ENCODE measurements at regions not wholly inside any gene's neighbourhood (a gene's known extent, or its start where the extent isn't known, plus 50 kb on each side); places are given as distances from the start of the nearest gene placed in this dataset.
"Not testable (repeated sequence)": the region's sequence is repeated elsewhere in the genome, so short reads cannot be mapped to it uniquely, and the experiment has no call there.

DNA sequence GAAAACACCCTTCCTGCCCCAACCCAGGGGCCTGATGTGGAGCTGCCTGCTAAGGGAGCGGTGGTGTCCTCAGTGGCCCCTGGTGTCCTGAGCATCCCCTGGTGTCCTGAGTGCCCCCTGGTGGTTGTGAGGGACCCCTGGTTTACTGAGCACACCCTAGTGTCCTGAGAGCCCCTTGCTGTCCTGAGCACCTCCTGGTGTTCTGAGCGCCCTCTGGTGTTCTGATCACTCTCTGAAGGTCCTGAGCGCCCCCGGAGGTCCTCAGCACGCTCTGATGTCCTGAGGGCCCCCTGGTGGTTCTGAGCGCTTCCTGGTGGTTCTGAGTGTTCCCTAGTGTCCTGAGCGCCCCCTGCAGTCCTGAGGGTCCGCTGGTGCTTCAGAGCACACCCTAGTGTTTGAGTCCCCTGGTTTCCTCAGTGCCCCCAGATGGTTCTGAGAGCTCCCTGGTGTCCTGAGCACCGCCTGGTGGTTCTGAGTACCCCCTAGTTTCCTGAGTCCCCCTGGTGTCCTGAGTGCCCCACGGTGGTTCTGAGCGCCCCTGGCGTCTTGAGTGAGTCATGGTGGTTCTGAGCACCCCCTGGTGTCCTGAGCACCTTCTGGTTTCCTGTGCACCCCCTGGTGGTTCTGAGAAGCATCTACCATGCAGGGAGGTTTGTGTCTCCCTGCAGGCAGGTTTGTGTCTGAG lies 1004.2 kb downstream of the TMEM121 start:
- DNase-seq (ENCODE audit: low read depth): no peak

DNA sequence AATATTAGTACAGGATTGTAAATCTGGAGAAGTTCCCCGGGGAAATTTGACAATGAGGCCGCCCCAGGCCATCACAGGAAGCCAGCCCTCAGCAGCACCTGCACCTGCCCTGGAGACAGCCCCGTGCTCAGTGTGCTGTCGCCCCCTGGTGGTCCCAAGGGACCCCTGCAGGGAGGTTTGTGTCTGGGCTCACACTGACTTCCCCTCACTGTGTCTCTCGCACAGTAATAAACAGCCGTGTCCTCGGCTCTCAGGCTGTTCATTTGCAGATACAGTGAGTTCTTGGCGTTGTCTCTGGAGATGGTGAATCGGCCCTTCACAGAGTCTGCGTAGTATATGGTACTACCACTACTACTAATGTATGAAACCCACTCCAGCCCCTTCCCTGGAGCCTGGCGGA lies 1011.2 kb downstream of the TMEM121 start:
- not testable (repeated sequence) for DNase-seq (ENCODE audit: low read depth)

DNA sequence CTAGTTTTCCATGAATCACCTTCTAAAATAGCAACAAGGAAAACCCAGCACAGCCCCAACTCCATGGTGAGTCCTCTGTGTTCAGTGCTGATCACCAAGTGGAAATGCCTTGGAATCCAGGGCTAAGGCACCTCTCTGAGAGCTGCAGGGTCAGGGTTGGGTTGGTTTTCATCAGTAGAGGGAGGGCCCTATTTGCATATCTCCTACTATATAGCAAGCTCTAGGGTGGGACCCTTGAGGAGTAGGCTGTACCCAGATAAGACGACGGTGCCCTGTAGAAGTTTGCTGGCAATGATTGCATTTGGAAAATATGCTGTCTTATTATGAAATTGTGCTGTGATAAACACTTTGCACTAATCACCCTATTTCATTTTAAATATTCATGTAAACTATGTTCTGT lies 1011.8 kb downstream of the TMEM121 start:
- DNase-seq (ENCODE audit: low read depth): no peak

DNA sequence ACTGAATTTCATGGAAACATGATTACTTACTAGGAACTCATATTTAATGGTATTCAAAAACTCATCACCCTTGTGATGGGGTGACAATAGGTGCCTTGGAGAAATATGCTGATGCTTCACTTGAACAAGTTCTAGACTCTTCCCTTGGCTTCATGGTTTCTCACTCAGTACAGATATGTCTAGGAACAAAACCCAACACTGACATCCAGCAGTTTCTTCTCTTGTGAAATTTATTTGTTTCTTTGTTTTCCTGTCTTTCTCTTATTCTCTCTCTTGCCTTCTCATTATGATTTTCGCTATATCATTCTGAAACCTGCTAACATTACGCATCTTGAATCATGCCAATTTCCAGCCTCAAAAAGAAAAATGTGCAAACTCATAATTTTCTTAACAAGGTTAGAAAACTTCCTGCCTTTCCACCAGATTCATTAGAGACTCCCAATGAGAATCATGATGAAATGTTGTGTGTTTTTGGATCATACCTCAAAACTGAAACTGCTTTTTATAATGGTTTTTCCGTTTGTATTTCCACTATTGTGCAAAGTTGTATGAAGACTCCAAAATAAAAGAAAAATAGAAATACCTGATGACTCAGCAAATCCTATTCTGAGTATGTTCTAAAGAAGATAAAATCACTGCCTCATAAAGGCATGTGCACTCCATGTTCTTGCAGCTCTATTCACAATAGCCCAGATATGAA lies 1021.5 kb downstream of the TMEM121 start:
- DNase-seq (ENCODE audit: low read depth): no peak

DNA sequence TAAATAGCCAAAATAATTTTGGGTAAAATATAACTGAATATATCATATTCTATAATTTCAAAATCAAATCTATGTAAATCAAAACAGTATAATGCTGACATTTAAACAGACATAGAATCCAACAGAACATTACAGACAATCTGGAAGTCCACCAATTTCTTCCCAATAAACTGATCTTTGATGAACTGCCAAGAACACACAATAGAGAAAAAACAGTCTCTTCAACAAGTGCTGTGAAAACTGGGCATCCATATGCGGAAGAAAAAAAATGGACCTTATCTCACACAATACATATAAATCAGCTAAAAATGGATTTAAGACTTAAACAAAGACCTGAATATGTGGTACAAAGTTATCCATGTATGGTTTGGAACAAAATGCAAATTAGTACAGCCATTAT lies 1022.7 kb downstream of the TMEM121 start:
- DNase-seq (ENCODE audit: low read depth): no peak

DNA sequence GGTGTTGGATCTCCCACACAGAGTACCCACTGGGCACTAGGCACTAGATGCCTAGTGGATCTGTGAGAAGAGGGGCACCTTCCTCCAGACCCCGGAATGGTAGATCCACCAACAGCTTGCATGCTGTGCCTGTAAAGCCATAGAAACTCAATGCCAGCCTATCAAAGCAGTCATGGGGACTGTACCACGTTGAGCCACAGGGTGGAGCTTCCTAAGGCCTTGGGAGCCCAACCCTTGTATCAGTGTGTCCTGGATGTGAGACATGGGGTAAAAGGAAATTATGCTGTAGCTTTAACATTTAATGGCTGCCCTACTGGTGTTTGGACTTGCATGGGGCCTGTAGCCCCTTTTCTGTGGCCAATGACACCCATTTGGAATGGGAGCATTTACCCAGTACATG lies 1024.9 kb downstream of the TMEM121 start:
- DNase-seq (ENCODE audit: low read depth): no peak

DNA sequence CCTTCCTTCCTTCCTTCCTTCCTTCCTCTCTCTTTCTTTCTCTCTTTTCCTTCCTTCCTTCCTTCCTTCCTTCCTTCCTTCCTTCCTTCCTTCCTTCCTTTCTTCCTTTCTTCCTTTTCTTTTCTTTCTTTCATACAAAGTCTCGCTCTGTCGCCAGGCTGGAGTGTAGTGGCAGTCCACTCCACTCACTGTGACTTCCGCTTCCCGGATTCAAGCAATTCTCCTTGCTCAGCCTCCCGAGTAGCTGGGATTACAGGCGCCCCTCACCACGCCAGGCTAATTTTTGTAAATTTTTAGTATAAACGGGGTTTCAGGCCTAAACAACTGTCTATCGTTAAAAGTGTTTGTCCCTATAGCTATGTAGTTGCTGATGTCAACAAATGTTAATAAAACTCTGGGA lies 1029.8 kb downstream of the TMEM121 start:
- DNase-seq (ENCODE audit: low read depth): not testable (repeated sequence)

DNA sequence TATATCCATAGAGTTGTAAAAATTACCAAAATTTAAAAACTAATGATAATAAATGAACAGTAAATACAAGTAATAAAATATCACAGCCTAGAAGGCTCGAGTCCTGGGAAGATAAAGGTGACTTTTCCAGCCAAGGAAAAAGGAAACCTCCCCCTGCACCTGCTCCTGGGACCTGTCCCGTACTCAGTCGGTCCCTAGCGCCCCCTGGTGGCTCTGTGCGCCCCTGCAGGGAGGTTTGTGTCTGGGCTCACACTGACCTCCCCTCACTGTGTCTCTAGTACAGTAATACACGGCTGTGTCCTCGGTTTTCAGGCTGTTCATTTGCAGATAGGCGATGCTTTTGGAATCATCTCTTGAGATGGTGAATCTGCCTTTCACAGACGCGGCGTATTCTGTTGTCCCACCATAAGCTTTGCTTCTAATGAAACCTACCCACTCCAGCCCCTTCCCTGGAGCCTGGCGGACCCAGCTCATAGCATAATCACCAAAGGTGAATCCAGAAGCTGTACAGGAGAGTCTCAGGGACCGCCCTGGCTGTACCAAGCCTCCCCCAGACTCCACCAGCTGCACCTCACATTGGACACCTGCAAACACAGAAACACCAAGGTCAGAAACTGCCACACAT lies 1030.4 kb downstream of the TMEM121 start:
- DNase-seq (ENCODE audit: low read depth): peak; percentile 6

DNA sequence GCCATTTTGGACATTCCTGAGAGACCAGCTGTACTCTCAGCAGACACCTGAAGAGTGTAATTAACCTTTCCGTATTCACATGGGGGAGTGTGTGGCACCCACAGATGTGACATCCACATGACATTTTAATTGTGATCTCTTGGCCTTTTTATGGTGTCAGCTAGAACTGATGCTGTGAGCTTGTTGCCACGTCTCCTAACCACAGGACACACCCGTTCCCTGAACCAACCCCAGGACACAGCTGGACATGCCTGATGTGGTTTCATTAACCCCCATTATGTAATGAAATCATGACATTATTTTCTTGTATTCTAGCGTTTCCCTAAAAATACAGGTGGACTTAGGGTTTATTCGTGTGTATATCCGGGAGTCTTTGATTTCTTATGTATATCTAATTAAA lies 1036.1 kb downstream of the TMEM121 start:
- DNase-seq (ENCODE audit: low read depth): no peak

DNA sequence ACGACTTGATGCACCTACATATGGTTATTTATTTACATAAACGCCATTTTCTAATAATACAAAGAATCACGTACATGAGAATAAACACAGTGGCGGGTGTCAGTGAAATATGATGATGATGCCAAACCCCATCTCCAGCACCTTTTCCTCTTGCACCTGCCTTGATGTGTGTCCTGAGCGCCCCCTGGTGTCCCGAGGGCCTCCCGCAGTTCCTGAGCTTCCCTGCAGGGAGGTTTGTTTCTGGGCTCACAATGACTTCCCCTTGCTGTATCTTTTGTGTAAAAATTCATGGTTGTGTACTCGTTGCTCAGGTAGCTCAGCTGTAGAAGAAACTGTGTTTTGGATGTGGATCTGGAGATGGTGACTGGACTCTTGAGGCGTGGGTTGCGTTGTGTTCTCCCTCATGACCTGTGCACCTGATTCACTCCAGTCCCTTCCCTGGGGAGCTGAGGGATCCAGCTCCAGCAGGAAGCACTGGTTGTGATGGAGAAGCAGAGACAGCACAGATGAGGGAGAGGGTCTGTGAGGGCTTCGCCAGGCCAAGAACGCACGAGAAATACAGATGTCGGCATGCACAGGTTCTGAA lies 1037.8 kb downstream of the TMEM121 start:
- DNase-seq (ENCODE audit: low read depth): peak; percentile 17

DNA sequence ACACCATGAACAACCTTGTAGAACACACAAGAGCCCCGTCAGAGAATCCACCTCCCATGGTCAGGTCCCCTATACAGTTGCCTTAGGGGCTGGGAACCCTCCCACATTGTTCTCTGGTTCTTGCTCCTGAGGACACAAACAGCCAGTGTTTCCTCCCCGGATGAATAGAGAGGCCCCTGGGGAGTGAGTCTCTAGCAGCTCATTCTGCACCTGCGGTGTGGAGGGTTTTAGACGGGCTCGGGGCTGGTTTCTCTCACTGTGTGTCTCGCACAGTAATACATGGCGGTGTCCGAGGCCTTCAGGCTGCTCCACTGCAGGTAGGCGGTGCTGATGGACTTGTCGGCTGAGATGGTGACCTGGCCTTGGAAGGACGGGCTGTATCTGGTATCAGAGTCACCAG lies 1052.1 kb downstream of the TMEM121 start:
- no peak for DNase-seq (ENCODE audit: low read depth)

DNA sequence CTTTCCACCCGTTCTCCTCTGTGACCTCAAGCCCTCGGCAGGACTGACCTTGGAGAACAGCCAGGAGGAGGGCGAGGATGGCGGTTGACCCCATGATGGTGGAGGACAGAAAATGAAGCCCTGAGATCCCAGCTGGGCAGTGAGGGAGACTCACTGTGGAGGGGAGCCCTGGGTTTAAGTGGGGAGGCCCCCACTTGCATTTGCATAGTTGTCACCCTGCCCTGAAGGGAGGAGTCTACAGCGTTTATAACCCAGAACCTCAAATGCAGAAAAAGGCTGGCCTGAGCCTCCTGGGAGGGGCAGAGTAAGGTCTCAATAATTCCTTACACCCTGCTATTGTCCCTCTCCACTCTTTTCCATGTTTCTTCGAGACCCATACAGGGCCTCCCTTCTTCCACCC lies 1052.7 kb downstream of the TMEM121 start:
- no peak for DNase-seq (ENCODE audit: low read depth)

DNA sequence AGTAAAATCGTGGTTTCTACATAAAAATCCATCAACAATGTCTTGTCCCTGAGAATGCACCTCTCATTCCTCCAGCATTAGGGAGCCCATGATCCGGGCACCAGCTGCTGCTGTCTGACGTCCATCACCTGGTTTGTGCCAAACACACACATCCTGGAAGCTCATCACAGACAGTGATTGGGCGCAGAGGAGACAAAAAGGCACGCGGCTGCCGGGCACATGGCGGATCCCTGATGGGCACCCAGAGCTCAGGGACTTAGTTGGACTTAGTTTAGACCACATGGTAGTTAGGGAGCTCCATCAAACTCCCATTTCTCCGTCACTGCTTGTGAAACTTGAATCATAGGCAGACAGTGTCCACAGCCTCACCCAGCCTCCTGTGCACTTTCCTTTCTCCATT lies 1059.3 kb downstream of the TMEM121 start:
- no peak for DNase-seq (ENCODE audit: low read depth)

DNA sequence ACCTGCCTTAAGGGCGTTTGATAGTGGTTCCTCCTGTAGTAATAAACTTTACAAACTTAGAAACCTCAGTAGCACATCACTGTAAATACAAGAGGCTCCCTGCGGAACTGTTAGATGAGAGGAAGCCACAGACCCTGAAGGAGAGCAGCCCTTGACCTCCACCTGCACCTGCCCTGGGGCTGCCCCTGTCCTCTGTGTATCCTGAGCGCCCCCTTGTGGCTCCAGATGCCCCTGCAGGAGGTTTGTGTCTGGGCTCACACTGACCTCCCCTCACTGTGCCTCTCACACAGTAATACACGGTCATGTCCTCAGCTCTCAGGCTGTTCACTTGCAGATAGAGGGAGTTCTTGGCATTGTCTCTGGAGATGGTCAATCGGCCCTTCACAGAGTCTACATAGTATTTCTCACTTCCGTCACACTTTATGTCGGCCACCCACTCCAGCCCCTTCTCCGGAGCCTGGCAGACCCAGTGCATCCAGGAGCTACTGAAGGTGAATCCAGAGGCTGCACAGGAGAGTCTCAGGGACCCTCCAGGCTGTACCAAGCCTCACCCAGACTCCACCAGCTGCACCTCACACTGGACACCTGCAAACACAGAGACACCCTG lies 1059.8 kb downstream of the TMEM121 start:
- peak; percentile 9 for DNase-seq (ENCODE audit: low read depth)

DNA sequence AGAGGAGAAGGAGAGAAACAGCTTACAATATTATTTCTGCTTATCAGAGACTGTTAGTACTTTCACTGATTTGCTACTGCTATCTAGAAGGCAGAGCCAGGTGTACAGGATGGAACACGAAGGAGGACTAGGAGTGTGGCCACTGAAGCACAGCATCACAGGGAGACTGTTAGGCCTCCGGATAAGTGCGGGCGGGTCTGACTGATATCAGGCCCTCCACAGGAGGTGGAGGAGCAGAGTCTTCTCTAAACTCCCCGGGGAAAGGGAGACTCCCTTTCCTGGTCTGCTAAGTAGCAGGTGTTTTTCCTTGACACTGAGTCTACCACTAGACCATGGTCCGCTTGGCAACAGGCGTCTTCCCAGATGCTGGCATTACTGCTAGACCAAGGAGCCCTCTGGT lies 1065.2 kb downstream of the TMEM121 start:
- not testable (repeated sequence) for DNase-seq (ENCODE audit: low read depth)

DNA sequence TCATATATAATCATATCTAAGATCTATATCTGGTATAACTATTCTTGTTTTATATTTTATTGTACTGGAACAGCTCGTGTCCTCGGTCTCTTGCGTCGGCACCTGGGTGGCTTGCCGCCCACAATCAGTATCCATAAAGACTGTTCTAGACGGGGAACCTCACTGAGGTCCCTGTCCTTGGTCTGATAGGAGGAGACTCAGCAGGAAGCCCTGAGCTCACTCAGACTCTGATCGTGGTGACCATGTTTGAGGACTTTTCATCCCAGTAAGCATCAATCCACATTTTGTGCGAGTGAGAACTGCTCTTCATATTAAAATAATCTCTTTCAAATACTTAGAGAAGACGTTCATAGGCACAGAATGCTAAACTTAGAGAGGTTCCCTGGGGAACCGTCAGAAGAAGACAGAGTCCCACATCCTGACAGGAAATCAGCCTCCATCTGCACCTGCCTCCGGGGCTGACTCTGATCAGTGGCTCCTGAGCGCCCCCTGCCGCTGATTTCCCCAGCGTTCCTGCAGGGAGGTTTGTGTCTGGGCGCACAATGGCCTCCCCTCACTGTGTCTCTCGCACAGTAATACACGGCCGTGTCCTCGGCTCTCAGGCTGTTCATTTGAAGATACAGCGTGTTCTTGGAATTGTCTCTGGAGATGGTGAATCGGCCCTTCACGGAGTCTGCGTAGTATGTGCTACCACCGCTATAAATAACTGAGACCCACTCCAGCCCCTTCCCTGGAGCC lies 1065.9 kb downstream of the TMEM121 start:
- not testable (repeated sequence) for DNase-seq (ENCODE audit: low read depth)

DNA sequence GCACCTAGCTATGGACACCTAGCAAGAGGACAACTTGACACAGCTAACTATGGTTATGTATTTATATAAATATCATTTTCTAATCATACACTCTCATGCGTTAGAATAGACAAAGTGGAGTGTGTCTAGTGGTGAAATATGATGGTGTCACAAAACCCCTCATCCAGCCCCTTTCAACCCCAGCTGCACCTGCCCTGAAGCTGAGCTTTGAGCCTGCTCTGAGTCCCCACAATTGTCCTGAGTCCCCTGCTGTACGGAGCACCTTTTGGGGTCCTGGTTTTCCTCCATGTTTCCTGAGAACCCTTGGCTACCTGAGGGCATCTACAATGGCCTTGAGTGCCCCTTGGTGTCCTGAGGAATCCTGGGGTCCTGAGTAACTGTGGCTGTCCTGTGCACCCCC lies 1072.8 kb downstream of the TMEM121 start:
- no peak for DNase-seq (ENCODE audit: low read depth)

DNA sequence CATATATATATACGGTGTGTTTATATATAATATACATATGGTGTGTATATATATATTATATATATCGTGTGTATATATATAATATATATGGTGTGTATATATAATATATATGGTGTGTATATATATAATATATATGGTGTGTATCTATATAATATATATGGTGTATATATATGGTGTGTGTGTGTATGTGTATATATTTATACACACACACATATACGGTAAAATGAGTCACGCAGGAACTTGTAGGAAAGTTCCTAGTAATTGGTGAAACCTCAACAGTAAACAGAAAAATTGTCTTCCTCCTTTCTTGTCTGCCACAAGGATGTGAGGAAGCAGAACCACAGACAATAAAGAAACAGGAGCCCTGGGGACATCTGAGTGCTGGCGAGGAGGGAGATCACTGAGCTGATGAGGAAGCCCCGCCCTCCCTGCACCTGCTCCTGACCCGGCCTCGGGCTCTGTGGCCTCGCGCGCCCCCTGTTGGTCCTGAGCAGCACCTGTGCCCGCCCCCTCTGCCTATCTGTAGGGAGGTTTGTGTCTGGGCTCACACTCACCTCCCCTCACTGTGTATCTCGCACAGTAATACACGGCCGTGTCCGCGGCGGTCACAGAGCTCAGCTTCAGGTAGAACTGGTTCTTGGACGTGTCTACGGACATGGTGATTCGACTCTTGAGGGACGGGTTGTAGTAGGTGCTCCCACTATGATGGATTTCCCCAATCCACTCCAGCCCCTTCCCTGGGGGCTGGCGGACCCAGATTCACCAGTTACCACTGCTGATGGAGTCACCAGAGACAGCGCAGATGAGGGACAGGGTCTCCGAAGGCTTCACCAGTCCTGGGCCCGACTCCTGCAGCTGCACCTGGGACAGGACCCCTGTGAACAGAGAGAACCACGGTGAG lies 1079.4 kb downstream of the TMEM121 start:
- DNase-seq (ENCODE audit: low read depth): peak; percentile 27

DNA sequence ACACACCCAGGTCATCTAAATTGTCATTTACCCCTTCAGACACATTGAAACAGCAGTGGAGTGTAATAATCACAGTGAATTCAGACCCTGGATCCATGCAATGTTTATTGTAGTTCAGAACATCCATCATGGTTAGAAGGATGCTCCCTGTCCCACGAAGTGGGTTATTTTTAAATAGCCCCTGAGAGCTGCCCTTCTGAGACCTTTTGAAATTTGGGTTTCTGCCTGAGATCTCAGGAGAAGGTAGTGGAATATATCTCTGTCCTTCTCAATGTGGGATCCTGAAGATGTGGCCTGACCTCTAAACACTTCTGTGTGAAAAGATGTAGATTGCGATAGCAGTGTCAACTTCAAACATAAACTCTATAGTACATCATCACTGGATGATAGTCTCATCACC lies 1080.6 kb downstream of the TMEM121 start:
- DNase-seq (ENCODE audit: low read depth): no peak

DNA sequence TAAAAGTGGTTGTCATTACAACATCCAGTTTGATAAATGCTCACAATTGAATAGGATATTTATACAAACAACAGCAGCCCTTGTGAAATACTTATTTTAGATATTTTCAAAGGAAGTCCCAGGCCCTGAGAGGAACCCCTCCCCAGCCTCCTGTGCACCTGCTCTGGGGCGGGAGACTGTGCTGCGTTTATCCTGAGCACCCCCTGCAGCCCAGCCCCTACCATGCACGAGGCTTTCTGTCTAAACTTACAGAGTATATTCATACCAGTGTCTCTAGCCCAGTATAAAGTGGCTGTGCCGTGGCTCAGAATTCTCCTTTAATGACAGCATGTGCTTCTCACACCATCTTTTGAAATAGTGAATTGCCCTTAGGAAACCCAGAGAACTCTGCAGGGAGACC lies 1084.3 kb downstream of the TMEM121 start:
- DNase-seq (ENCODE audit: low read depth): no peak

DNA sequence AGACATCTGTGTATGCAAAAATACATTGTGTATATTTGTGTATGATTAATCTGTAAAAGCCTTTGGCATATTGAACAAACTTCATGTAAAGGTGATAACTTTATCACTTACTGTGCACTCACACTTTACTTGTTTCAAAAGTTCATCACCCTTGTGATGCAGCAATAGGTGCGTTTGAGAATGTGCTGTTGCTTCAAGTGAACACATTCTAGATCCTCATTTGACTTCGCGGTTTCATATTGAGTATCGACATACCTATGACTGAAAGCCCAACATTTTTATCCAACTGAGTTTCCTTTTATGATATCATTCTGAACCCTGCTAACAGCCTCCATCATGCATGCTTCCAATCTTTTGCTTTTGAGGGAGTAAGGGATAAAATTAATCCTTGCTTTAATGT lies 1086.9 kb downstream of the TMEM121 start:
- DNase-seq (ENCODE audit: low read depth): no peak
